Tibial nerve (tissue), 4 donors: ENCODE measurements at regions not wholly inside any gene's neighbourhood (a gene's known extent, or its start where the extent isn't known, plus 50 kb on each side); places are given as distances from the start of the nearest gene placed in this dataset.

Experiments used
- DNase-seq, 2 donors: peaks; one replicate each; pipeline ENCODE4 v3.0.0-alpha.2; 2019; ENCODE audit warnings: low spot score in 2 of 2
- H3K27ac ChIP-seq, 4 donors: fragments of 200-600 bp; sonication (generic) in 3 of 4; one replicate each; pipeline ENCODE4 v1.5.1; 2017 to 2019; ENCODE audit warnings: mild to moderate bottlenecking in 1 of 4
- H3K27me3 ChIP-seq, 2 donors: fragments of 200-600 bp; sonication (generic) in 1 of 2; one replicate each; pipeline versions ENCODE4 v1.5.1 to v1.6.0; 2017 to 2019
- H3K36me3 ChIP-seq, 3 donors: fragments of 200-600 bp; sonication (generic); one replicate each; pipeline ENCODE4 v1.5.1; 2018 to 2019
- H3K4me1 ChIP-seq, 4 donors: fragments of 200-600 bp; sonication (generic) in 3 of 4; one replicate each; pipeline ENCODE4 v1.5.1; 2017 to 2019
- H3K4me3 ChIP-seq, 4 donors: fragments of 200-600 bp; sonication (generic) in 3 of 4; one replicate each; pipeline ENCODE4 v1.5.1; 2017 to 2019; ENCODE audit warnings: mild to moderate bottlenecking in 1 of 4, moderate library complexity in 1 of 4
- H3K9me3 ChIP-seq, 4 donors: fragments of 200-600 bp; sonication (generic) in 3 of 4; one replicate each; pipeline ENCODE4 v1.5.1; 2017 to 2019
- CTCF ChIP-seq, 5 experiments: fragments of 200-600 bp in 3 of 5; fragments of 450-650 bp in 2 of 5; sonication (generic) in 3 of 5; IDR thresholded peaks; one replicate each; pipeline ENCODE4 v1.5.1; 2016 to 2019; ENCODE audit warnings: antibody characterized with exemption in 5 of 5, mild to moderate bottlenecking in 3 of 5, moderate library complexity in 2 of 5
- EP300 ChIP-seq, 2 donors: sonication (generic); formaldehyde crosslinking; IDR thresholded peaks; one replicate each; pipeline ENCODE4 v1.6.1; 2017; ENCODE audit warnings: antibody characterized with exemption in 2 of 2, mild to moderate bottlenecking in 1 of 2
- POLR2A ChIP-seq, 2 donors: fragments of 450-650 bp; IDR thresholded peaks; one replicate each; pipeline ENCODE4 v1.6.1; 2017; ENCODE audit warnings: antibody characterized with exemption in 2 of 2, mild to moderate bottlenecking in 2 of 2, moderate library complexity in 2 of 2
- WGBS, 2 donors: methylation state at CpG; one replicate each; pipeline ENCODE4 v1.1.5; 2018; 5-methylcytosine and 5-hydroxymethylcytosine counted together

GRCh38 chr4:37740546-37740945, 54.4 kb upstream of the RELL1 start:
- TF ChIP-seq POLR2A (IDR thresholded peaks at IDR 0.05) (no peak), EP300 (IDR thresholded peaks at IDR 0.05) (no peak), CTCF (IDR thresholded peaks at IDR 0.05) (no peak)
- H3K4me3 ChIP-seq: no peak overlapping the region
- H3K4me1 ChIP-seq: no peaks in the 10 kb centered on the region
- 50 to 57% methylated on average over 5 of the region's 5 CpGs for WGBS, 2 donors
- no peak for DNase-seq
- H3K27me3 ChIP-seq: no peaks in the 10 kb centered on the region
- no peaks in the 10 kb centered on the region for H3K9me3 ChIP-seq
- no peak overlapping the region for H3K27ac ChIP-seq
- H3K36me3 ChIP-seq: no peaks in the 10 kb centered on the region

- Histone ChIP-seq H3K27ac (no peak overlapping the region), H3K4me1 (no peaks in the 10 kb centered on the region), H3K36me3 (no peaks in the 10 kb centered on the region), H3K4me3 (no peak overlapping the region), H3K27me3 (no peaks in the 10 kb centered on the region), H3K9me3 (no peaks in the 10 kb centered on the region)
- WGBS, 2 donors: 83 to 95% methylated on average over 4 of the region's 4 CpGs
- TF ChIP-seq EP300 (IDR thresholded peaks at IDR 0.05) (no peak), POLR2A (IDR thresholded peaks at IDR 0.05) (no peak), CTCF (IDR thresholded peaks at IDR 0.05) (no peak)
- no peak for DNase-seq
Observed at GRCh38 chr4:37737466-37737865, 51.3 kb upstream of the RELL1 start.
